GM23248 (cell line): ENCODE measurements at regions not wholly inside any gene's neighbourhood (a gene's known extent, or its start where the extent isn't known, plus 50 kb on each side); places are given as distances from the start of the nearest gene placed in this dataset.

Experiments
- EZH2 ChIP-seq: fragments of 200-600 bp; sonication (generic); IDR thresholded peaks from 2 replicates; pipeline ENCODE4 v1.6.1; 2018; ENCODE audit warnings: antibody characterized with exemption, mild to moderate bottlenecking; ENCODE audit not compliant: insufficient read depth, poor library complexity, severe bottlenecking
- EZH2phosphoT487 ChIP-seq: fragments of 200-600 bp; sonication (generic); IDR thresholded peaks from 2 replicates; pipeline ENCODE4 v1.6.1; 2018; ENCODE audit warnings: antibody characterized with exemption, moderate library complexity, mild to moderate bottlenecking, low read depth; ENCODE audit not compliant: insufficient read depth

- no peak for TF ChIP-seq EZH2
- no peak for TF ChIP-seq EZH2phosphoT487
These were observed 55.3 kb upstream of the CXCL8 start for GRCh38 chr4:73685052-73685451.
